Lower leg skin (tissue), 3 donors: ENCODE measurements at regions not wholly inside any gene's neighbourhood (a gene's known extent, or its start where the extent isn't known, plus 50 kb on each side); places are given as distances from the start of the nearest gene placed in this dataset.

Experiments
- POLR2A ChIP-seq, 2 donors: fragments of 450-650 bp; IDR thresholded peaks; one replicate each; pipeline ENCODE4 v1.6.1; 2016 to 2017; ENCODE audit warnings: antibody characterized with exemption in 2 of 2, mild to moderate bottlenecking in 1 of 2, moderate library complexity in 1 of 2
- TF ChIP-seq, protein P1 (sequence below), 3 donors: fragments of 450-650 bp; IDR thresholded peaks; one replicate each; pipeline ENCODE4 v1.5.1; 2016; ENCODE audit warnings: antibody characterized with exemption in 3 of 3, mild to moderate bottlenecking in 3 of 3, moderate library complexity in 2 of 3

DNA sequence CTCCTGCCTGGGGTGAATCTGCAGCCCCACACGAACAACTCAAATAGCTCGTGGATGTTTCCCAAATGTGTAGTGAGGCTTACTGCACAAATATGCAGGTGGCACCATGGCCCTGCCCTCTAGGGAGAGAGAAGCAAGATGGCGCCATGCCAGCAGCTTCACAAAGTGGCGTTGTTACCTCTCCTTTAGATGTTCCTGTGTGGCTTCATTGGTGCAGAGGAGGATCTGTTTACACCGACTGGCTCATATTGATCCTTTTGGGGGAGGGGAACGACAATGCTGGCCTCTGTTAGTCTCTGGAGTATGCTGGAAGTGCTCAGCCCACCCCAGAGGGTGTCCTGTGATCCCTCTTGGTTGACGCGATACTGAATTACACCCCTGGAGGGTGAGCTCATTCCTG is 99.5 kb upstream of the GATA6 start:
- TF ChIP-seq, protein P1, sequence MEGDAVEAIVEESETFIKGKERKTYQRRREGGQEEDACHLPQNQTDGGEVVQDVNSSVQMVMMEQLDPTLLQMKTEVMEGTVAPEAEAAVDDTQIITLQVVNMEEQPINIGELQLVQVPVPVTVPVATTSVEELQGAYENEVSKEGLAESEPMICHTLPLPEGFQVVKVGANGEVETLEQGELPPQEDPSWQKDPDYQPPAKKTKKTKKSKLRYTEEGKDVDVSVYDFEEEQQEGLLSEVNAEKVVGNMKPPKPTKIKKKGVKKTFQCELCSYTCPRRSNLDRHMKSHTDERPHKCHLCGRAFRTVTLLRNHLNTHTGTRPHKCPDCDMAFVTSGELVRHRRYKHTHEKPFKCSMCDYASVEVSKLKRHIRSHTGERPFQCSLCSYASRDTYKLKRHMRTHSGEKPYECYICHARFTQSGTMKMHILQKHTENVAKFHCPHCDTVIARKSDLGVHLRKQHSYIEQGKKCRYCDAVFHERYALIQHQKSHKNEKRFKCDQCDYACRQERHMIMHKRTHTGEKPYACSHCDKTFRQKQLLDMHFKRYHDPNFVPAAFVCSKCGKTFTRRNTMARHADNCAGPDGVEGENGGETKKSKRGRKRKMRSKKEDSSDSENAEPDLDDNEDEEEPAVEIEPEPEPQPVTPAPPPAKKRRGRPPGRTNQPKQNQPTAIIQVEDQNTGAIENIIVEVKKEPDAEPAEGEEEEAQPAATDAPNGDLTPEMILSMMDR (IDR thresholded peaks at IDR 0.05), result no peak
- TF ChIP-seq POLR2A (IDR thresholded peaks at IDR 0.05), result no peak
